Lower lobe of right lung (tissue), 2 donors: ENCODE measurements at regions not wholly inside any gene's neighbourhood (a gene's known extent, or its start where the extent isn't known, plus 50 kb on each side); places are given as distances from the start of the nearest gene placed in this dataset.

Experiments used
- ATAC-seq, 2 donors: fragments of 200-7000 bp; cut with Tn5 transposase; one replicate each; pipeline ENCODE4 v1.9.1; 2020 to 2022; ENCODE audit warnings: mild to moderate bottlenecking in 2 of 2, moderate library complexity in 2 of 2
- DNase-seq: peaks from one replicate; pipeline ENCODE4 v3.0.0-alpha.2; 2020
- H3K27ac ChIP-seq: fragments of 200-600 bp; one replicate; pipeline ENCODE4 v1.8.0; 2022
- H3K27me3 ChIP-seq: fragments of 200-600 bp; one replicate; pipeline ENCODE4 v1.8.0; 2022; ENCODE audit warnings: low read depth
- H3K36me3 ChIP-seq: fragments of 200-600 bp; one replicate; pipeline ENCODE4 v1.8.0; 2022; ENCODE audit warnings: mild to moderate bottlenecking
- H3K4me1 ChIP-seq: fragments of 200-600 bp; one replicate; pipeline ENCODE4 v1.8.0; 2022
- H3K4me3 ChIP-seq: fragments of 200-600 bp; one replicate; pipeline ENCODE4 v1.8.0; 2022; ENCODE audit warnings: mild to moderate bottlenecking
- H3K9me3 ChIP-seq: fragments of 200-600 bp; one replicate; pipeline ENCODE4 v1.8.0; 2022
- CTCF ChIP-seq: fragments of 200-600 bp; IDR thresholded peaks from one replicate; pipeline ENCODE4 v1.8.0; 2022; ENCODE audit warnings: antibody characterized with exemption, mild to moderate bottlenecking
- intact Hi-C: fragments of 100-400 bp; cut with DNase I; formaldehyde crosslinking; loops from one replicate; pipeline ENCODE4 v1.11.0; 2022
- donor health status: DM: no; HTN: yes; CAD: no; lungs with severe emphysema.

GRCh38 chr10:44178856-44179255 is 206.0 kb downstream of the CXCL12 start:
- Histone ChIP-seq H3K4me1 (no peaks in the 10 kb centered on the region), H3K36me3 (no peaks in the 10 kb centered on the region), H3K4me3 (no peak overlapping the region), H3K27me3 (no peaks in the 10 kb centered on the region), H3K27ac (no peak overlapping the region), H3K9me3 (no peaks in the 10 kb centered on the region)
- no peak for ATAC-seq
- no peak for DNase-seq
- intact Hi-C loops, result no loop called here
- no peak for TF ChIP-seq CTCF

GRCh38 chr10:44178281-44178680 is 206.6 kb downstream of the CXCL12 start:
- no peak for ATAC-seq
- TF ChIP-seq CTCF, result no peak

GRCh38 chr10:44177610-44178009 is 207.3 kb downstream of the CXCL12 start:
- no peak for DNase-seq
- H3K9me3 ChIP-seq, result no peaks in the 10 kb centered on the region
- H3K4me1 ChIP-seq, result no peaks in the 10 kb centered on the region
- no peaks in the 10 kb centered on the region for H3K36me3 ChIP-seq
- no peak overlapping the region for H3K27ac ChIP-seq
- no peaks in the 10 kb centered on the region for H3K27me3 ChIP-seq
- ATAC-seq, result no peak
- no peak for TF ChIP-seq CTCF
- no peak overlapping the region for H3K4me3 ChIP-seq
- intact Hi-C loops, result no loop called here

More at GRCh38 chr10:44178281-44178680, 206.6 kb downstream of the CXCL12 start:
- Histone ChIP-seq H3K36me3 (no peaks in the 10 kb centered on the region), H3K4me1 (no peaks in the 10 kb centered on the region), H3K4me3 (no peak overlapping the region), H3K27me3 (no peaks in the 10 kb centered on the region), H3K9me3 (no peaks in the 10 kb centered on the region), H3K27ac (no peak overlapping the region)
- intact Hi-C loops, result no loop called here
- DNase-seq, result no peak

GRCh38 chr10:44176311-44176710 is 208.6 kb downstream of the CXCL12 start:
- Histone ChIP-seq H3K4me3 (no peak overlapping the region), H3K27me3 (no peaks in the 10 kb centered on the region), H3K27ac (no peak overlapping the region), H3K36me3 (no peaks in the 10 kb centered on the region), H3K4me1 (no peaks in the 10 kb centered on the region), H3K9me3 (no peaks in the 10 kb centered on the region)
- intact Hi-C loops, result no loop called here
- ATAC-seq, result no peak
- TF ChIP-seq CTCF, result no peak
- DNase-seq, result no peak

- DNase-seq (no peak), ATAC-seq (no peak)
- H3K4me3 ChIP-seq, result no peak overlapping the region
- intact Hi-C loops, result no loop called here
- no peaks in the 10 kb centered on the region for H3K9me3 ChIP-seq
- no peak overlapping the region for H3K27ac ChIP-seq
- no peaks in the 10 kb centered on the region for H3K27me3 ChIP-seq
- no peak for TF ChIP-seq CTCF
- no peaks in the 10 kb centered on the region for H3K36me3 ChIP-seq
- H3K4me1 ChIP-seq, result no peaks in the 10 kb centered on the region
Measured at GRCh38 chr10:44173608-44173894, 211.3 kb downstream of the CXCL12 start.

GRCh38 chr10:44172883-44173607 is 211.9 kb downstream of the CXCL12 start:
- Histone ChIP-seq H3K27me3 (no peaks in the 10 kb centered on the region), H3K36me3 (no peaks in the 10 kb centered on the region), H3K4me1 (no peaks in the 10 kb centered on the region), H3K4me3 (no peak overlapping the region), H3K9me3 (no peaks in the 10 kb centered on the region), H3K27ac (no peak overlapping the region)
- TF ChIP-seq CTCF, result no peak
- ATAC-seq (no peak), DNase-seq (no peak)
- intact Hi-C loops, result no loop called here
